IMR-90 (cell line): ENCODE measurements at regions not wholly inside any gene's neighbourhood (a gene's known extent, or its start where the extent isn't known, plus 50 kb on each side); places are given as distances from the start of the nearest gene placed in this dataset.

Source experiments
- ATAC-seq: fragments of 200-7000 bp; cut with Tn5 transposase; 2 replicates; pipeline ENCODE4 v1.9.1; 2020; ENCODE audit warnings: low read depth, mild to moderate bottlenecking, moderate library complexity
- BruUV-seq: library from RNA; stranded (reverse); fragments of 400-500 nt; replicated peaks from 2 replicates; lab custom pipeline; 2021; lab: Mats Ljungman, UMichigan
- CTCF ChIA-PET: fragments of 300-600 bp; formaldehyde crosslinking; extraction: SDS; loops from one replicate; lab custom pipeline; 2021; ENCODE audit warnings: antibody characterized with exemption; lab: Yijun Ruan, JAX
- POLR2A ChIA-PET: fragments of 300-600 bp; sonication (Branson Sonifier 250); formaldehyde crosslinking; loops from one replicate; lab custom pipeline; 2022; ENCODE audit warnings: antibody characterized with exemption; ENCODE audit not compliant: unreplicated experiment; lab: Charles Lee
- DNase-seq: peaks from one replicate; pipeline ENCODE4 v3.0.0; 2013
- H2AFZ ChIP-seq: replicated peaks from 2 replicates; pipeline ENCODE3; 2013; ENCODE audit warnings: low read length, mild to moderate bottlenecking; ENCODE audit not compliant: poor library complexity
- H2AK5ac ChIP-seq: 2 replicates; pipeline ENCODE4 v1.6.1; 2013; ENCODE audit warnings: low read depth, low read length, inconsistent platforms
- H2AK9ac ChIP-seq: replicated peaks from 2 replicates; pipeline ENCODE3; 2013; ENCODE audit warnings: mild to moderate bottlenecking, low read depth, low read length, moderate library complexity; ENCODE audit not compliant: poor library complexity
- H2BK120ac ChIP-seq: 2 replicates; pipeline ENCODE4 v1.6.1; 2013; ENCODE audit warnings: low read depth, low read length, inconsistent platforms
- H2BK15ac ChIP-seq: 3 replicates; pipeline ENCODE4 v1.6.1; 2013; ENCODE audit warnings: low read depth, low read length, inconsistent platforms
- H2BK20ac ChIP-seq: 2 replicates; pipeline ENCODE4 v1.6.1; 2013; ENCODE audit warnings: low read depth, mild to moderate bottlenecking, inconsistent platforms, low read length, moderate library complexity
- H2BK5ac ChIP-seq: 2 replicates; pipeline ENCODE4 v1.6.1; 2013; ENCODE audit warnings: mild to moderate bottlenecking, low read depth, low read length, inconsistent platforms; ENCODE audit not compliant: poor library complexity, severe bottlenecking
- H3K14ac ChIP-seq: replicated peaks from 2 replicates; pipeline ENCODE4 v1.6.1; 2013; ENCODE audit warnings: low read depth, low read length, inconsistent platforms
- H3K18ac ChIP-seq: 2 replicates; pipeline ENCODE4 v1.6.1; 2013; ENCODE audit warnings: low read depth, low read length, control low read depth
- H3K23ac ChIP-seq: 2 replicates; pipeline ENCODE4 v1.6.1; 2013; ENCODE audit warnings: low read depth, low read length, inconsistent platforms
- H3K27ac ChIP-seq: 2 replicates; pipeline ENCODE4 v1.5.1; 2013; ENCODE audit warnings: mild to moderate bottlenecking, control low read depth, low read length; ENCODE audit not compliant: insufficient read depth
- H3K27me3 ChIP-seq: 2 replicates; pipeline ENCODE4 v1.6.1; 2013; ENCODE audit warnings: low read length; ENCODE audit not compliant: control insufficient read depth, insufficient read depth
- H3K36me3 ChIP-seq: 2 replicates; pipeline ENCODE4 v1.6.1; 2013; ENCODE audit warnings: low read length, mixed read lengths; ENCODE audit not compliant: control insufficient read depth, insufficient read depth
- H3K4ac ChIP-seq: 2 replicates; pipeline ENCODE4 v1.6.1; 2013; ENCODE audit warnings: low read depth, low read length, inconsistent platforms
- H3K4me1 ChIP-seq: 2 replicates; pipeline ENCODE4 v1.6.1; 2013; ENCODE audit warnings: low read length, mixed read lengths; ENCODE audit not compliant: control insufficient read depth, insufficient read depth
- H3K4me2 ChIP-seq: 2 replicates; pipeline ENCODE4 v1.6.1; 2013; ENCODE audit warnings: low read depth, mild to moderate bottlenecking, control low read depth, low read length, moderate library complexity
- H3K4me3 ChIP-seq: 2 replicates; pipeline ENCODE4 v1.5.1; 2013; ENCODE audit warnings: low read depth, mild to moderate bottlenecking, control low read depth, low read length, moderate library complexity; ENCODE audit not compliant: insufficient read depth
- H3K56ac ChIP-seq: 2 replicates; pipeline ENCODE4 v1.6.1; 2013; ENCODE audit warnings: low read length, inconsistent platforms; ENCODE audit not compliant: insufficient read depth; ENCODE audit errors: extremely low read depth
- H3K79me1 ChIP-seq, 2 experiments: 2 replicates each; pipeline ENCODE4 v1.6.1; 2013; ENCODE audit warnings: low read length in 2 of 2, inconsistent platforms in 1 of 2, low read depth in 1 of 2
- H3K9ac ChIP-seq: 2 replicates; pipeline ENCODE4 v1.6.1; 2013; ENCODE audit warnings: low read depth, low read length, control low read depth
- H3K9me1 ChIP-seq: 2 replicates; pipeline ENCODE4 v1.6.1; 2013; ENCODE audit warnings: low read length, inconsistent platforms; ENCODE audit not compliant: insufficient read depth
- H3K9me3 ChIP-seq: 2 replicates; pipeline ENCODE4 v1.6.1; 2013; ENCODE audit warnings: low read length; ENCODE audit not compliant: control insufficient read depth, insufficient read depth
- H4K20me1 ChIP-seq: 2 replicates; pipeline ENCODE4 v1.6.1; 2013; ENCODE audit warnings: low read length, inconsistent platforms; ENCODE audit not compliant: insufficient read depth
- H4K5ac ChIP-seq: 2 replicates; pipeline ENCODE4 v1.6.1; 2013; ENCODE audit warnings: mild to moderate bottlenecking, low read depth, low read length, control low read depth
- H4K8ac ChIP-seq, 2 experiments: 2 replicates each; pipeline ENCODE4 v1.6.1; 2013; ENCODE audit warnings: low read depth in 2 of 2, low read length in 2 of 2, control low read depth in 1 of 2, inconsistent platforms in 1 of 2
- H4K91ac ChIP-seq: 2 replicates; pipeline ENCODE4 v1.6.1; 2013; ENCODE audit warnings: low read depth, low read length, inconsistent platforms; ENCODE audit not compliant: insufficient read depth
- BHLHE40 ChIP-seq: fragments of 150-350 bp; IDR thresholded peaks from 2 replicates; pipeline ENCODE4 v1.6.1; 2016; ENCODE audit warnings: mild to moderate bottlenecking, low read depth, low read length
- CEBPB ChIP-seq: IDR thresholded peaks from 2 replicates; pipeline ENCODE4 v1.6.1; 2012; ENCODE audit warnings: low read depth, low read length, improper control_type of control experiment
- CHD1 ChIP-seq: IDR thresholded peaks from 2 replicates; pipeline ENCODE4 v1.6.1; 2012; ENCODE audit warnings: low read depth, low read length, improper control_type of control experiment
- FOS ChIP-seq: fragments of 150-350 bp; IDR thresholded peaks from 2 replicates; pipeline ENCODE4 v1.6.1; 2016; ENCODE audit warnings: low read depth, low read length
- MAFK ChIP-seq: IDR thresholded peaks from 2 replicates; pipeline ENCODE4 v1.6.1; 2012; ENCODE audit warnings: low read depth, low read length, improper control_type of control experiment
- MAZ ChIP-seq: IDR thresholded peaks from 2 replicates; pipeline ENCODE4 v1.6.1; 2012; ENCODE audit warnings: low read depth, mild to moderate bottlenecking, low read length, improper control_type of control experiment, moderate library complexity, borderline replicate concordance
- MXI1 ChIP-seq: IDR thresholded peaks from 2 replicates; pipeline ENCODE4 v1.6.1; 2012; ENCODE audit warnings: low read depth, mild to moderate bottlenecking, low read length, moderate library complexity, borderline replicate concordance
- NFE2L2 ChIP-seq: fragments of 150-350 bp; IDR thresholded peaks from 2 replicates; pipeline ENCODE4 v1.6.1; 2016; ENCODE audit warnings: low read depth, mild to moderate bottlenecking, low read length
- POLR2A ChIP-seq: IDR thresholded peaks from 2 replicates; pipeline ENCODE4 v1.6.1; 2012; ENCODE audit warnings: mild to moderate bottlenecking, low read depth, low read length
- RAD21 ChIP-seq: IDR thresholded peaks from 2 replicates; pipeline ENCODE4 v1.6.1; 2012; ENCODE audit warnings: low read length, improper control_type of control experiment
- RCOR1 ChIP-seq: IDR thresholded peaks from 2 replicates; pipeline ENCODE4 v1.6.1; 2012; ENCODE audit warnings: mild to moderate bottlenecking, low read length, improper control_type of control experiment; ENCODE audit not compliant: insufficient replicate concordance
- RFX5 ChIP-seq: IDR thresholded peaks from 2 replicates; pipeline ENCODE4 v1.8.0; 2012; ENCODE audit warnings: low read depth, mild to moderate bottlenecking, low read length, moderate library complexity
- SMC3 ChIP-seq: fragments of 150-350 bp; IDR thresholded peaks from 2 replicates; pipeline ENCODE4 v1.6.1; 2016; ENCODE audit warnings: low read depth, mild to moderate bottlenecking, antibody characterized with exemption, low read length, moderate library complexity
- WGBS, 2 experiments: methylation state at CpG; one replicate each; pipeline versions ENCODE4 v1.1.5 to v1.1.7; 2013; ENCODE audit warnings: missing lambda C conversion rate in 2 of 2; ENCODE audit not compliant: insufficient read length in 1 of 2; ENCODE audit errors: extremely low coverage in 2 of 2; 5-methylcytosine and 5-hydroxymethylcytosine counted together
- dilution Hi-C: fragments of 300-500 bp; cut with HindIII; formaldehyde crosslinking; loops from one replicate; pipeline ENCODE4 v1.14.3; 2018; ENCODE audit warnings: low sequenced_read_pairs; ENCODE audit not compliant: unreplicated experiment
- in situ Hi-C: fragments of 300-500 bp; cut with MboI; formaldehyde crosslinking; loops from 3 replicates; pipeline ENCODE4 v1.14.3; 2019; ENCODE audit warnings: low sequenced_read_pairs, inconsistent platforms, mixed read lengths
- intact Hi-C: fragments of 100-400 bp; cut with micrococcal nuclease; formaldehyde crosslinking; loops from 2 replicates; pipeline ENCODE4 v1.10.0; 2022
- TF ChIP-seq, protein P1 (sequence below): conservative IDR thresholded peaks from 2 replicates; pipeline ENCODE4 v1.5.1; 2012; ENCODE audit warnings: mild to moderate bottlenecking, low read depth, low read length, improper control_type of control experiment
- TF ChIP-seq, protein P2 (sequence below): fragments of 150-350 bp; IDR thresholded peaks from 2 replicates; pipeline ENCODE4 v1.6.1; 2017; ENCODE audit warnings: mild to moderate bottlenecking, antibody characterized with exemption, low read length, low read depth
- TF ChIP-seq, protein P3 (sequence below): fragments of 150-350 bp; IDR thresholded peaks from 2 replicates; pipeline ENCODE4 v1.6.1; 2016; ENCODE audit warnings: low read depth, mild to moderate bottlenecking, low read length, moderate library complexity, borderline replicate concordance

DNA sequence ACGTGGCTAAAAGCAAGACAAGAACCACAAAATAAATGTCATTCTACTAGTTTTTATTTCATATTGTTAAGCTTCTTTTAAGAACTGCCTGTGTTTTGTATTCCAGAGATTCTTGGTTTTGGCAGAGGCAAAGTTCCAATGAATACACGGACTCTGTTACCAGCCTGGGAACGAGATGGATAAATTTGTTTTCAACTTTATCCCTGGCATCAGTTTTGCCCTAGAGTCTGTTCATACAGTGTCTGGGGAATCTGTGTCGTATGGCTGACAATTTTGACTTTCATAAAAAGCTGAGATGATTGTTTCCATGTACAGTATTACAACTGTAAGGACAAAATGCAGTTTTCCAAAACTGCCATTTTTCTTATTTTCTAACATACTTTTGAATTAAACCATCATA lies 327.6 kb downstream of the TBC1D4 start:
- Histone ChIP-seq H2AK5ac (no peak overlapping the region), H4K20me1 (no peaks in the 10 kb centered on the region), H2AK9ac (no peak overlapping the region), H3K27me3 (no peaks in the 10 kb centered on the region; the same call in 1 of the 2 replicates), H3K56ac (no peak overlapping the region), H3K18ac (no peak overlapping the region), H2BK120ac (no peak overlapping the region), H2BK15ac (no peak overlapping the region), H4K5ac (no peak overlapping the region), H3K9me3 (peaks cover 1% of the 10 kb centered on the region; the same call in 1 of the 2 replicates), H2AFZ (no peak overlapping the region), H2BK20ac (no peak overlapping the region), H3K9ac (no peak overlapping the region), H3K79me1 (no peaks in the 10 kb centered on the region), H3K36me3 (no peaks in the 10 kb centered on the region), H3K27ac (no peak overlapping the region), H3K9me1 (no peaks in the 10 kb centered on the region), H3K4me3 (no peak overlapping the region), H4K8ac (no peak overlapping the region), H4K91ac (no peak overlapping the region), H3K4ac (no peak overlapping the region), H3K4me1 (peaks cover 2% of the 10 kb centered on the region; the same call in 1 of the 2 replicates), H3K14ac (no peak overlapping the region), H3K23ac (no peak overlapping the region), H2BK5ac (no peak overlapping the region), H3K4me2 (no peak overlapping the region)
- ChIA-PET POLR2A (no interaction called here), CTCF (no interaction called here)
- no TSS peak for BruUV-seq
- TF ChIP-seq FOS = no peak
- TF ChIP-seq RAD21 = no peak
- TF ChIP-seq, protein P1, sequence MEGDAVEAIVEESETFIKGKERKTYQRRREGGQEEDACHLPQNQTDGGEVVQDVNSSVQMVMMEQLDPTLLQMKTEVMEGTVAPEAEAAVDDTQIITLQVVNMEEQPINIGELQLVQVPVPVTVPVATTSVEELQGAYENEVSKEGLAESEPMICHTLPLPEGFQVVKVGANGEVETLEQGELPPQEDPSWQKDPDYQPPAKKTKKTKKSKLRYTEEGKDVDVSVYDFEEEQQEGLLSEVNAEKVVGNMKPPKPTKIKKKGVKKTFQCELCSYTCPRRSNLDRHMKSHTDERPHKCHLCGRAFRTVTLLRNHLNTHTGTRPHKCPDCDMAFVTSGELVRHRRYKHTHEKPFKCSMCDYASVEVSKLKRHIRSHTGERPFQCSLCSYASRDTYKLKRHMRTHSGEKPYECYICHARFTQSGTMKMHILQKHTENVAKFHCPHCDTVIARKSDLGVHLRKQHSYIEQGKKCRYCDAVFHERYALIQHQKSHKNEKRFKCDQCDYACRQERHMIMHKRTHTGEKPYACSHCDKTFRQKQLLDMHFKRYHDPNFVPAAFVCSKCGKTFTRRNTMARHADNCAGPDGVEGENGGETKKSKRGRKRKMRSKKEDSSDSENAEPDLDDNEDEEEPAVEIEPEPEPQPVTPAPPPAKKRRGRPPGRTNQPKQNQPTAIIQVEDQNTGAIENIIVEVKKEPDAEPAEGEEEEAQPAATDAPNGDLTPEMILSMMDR = no peak
- TF ChIP-seq, protein P2, sequence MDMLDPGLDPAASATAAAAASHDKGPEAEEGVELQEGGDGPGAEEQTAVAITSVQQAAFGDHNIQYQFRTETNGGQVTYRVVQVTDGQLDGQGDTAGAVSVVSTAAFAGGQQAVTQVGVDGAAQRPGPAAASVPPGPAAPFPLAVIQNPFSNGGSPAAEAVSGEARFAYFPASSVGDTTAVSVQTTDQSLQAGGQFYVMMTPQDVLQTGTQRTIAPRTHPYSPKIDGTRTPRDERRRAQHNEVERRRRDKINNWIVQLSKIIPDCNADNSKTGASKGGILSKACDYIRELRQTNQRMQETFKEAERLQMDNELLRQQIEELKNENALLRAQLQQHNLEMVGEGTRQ = no peak
- TF ChIP-seq CHD1 = no peak
- TF ChIP-seq MXI1 = no peak
- TF ChIP-seq MAFK = no peak
- TF ChIP-seq, protein P3, sequence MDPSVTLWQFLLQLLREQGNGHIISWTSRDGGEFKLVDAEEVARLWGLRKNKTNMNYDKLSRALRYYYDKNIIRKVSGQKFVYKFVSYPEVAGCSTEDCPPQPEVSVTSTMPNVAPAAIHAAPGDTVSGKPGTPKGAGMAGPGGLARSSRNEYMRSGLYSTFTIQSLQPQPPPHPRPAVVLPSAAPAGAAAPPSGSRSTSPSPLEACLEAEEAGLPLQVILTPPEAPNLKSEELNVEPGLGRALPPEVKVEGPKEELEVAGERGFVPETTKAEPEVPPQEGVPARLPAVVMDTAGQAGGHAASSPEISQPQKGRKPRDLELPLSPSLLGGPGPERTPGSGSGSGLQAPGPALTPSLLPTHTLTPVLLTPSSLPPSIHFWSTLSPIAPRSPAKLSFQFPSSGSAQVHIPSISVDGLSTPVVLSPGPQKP = no peak
- no peak for TF ChIP-seq CEBPB
- no peak for TF ChIP-seq BHLHE40
- TF ChIP-seq RCOR1 = no peak
- TF ChIP-seq SMC3 = no peak
- TF ChIP-seq MAZ = no peak
- TF ChIP-seq NFE2L2 = no peak
- TF ChIP-seq RFX5 = no peak
- no peak for TF ChIP-seq POLR2A
- dilution Hi-C loops (no loop called here), intact Hi-C loops (no loop called here), in situ Hi-C loops (no loop called here)
- DNase-seq (no peak), ATAC-seq (no peak)
- 60% methylated on average over 1 of the region's 4 CpGs; no CpG with 5 or more reads in 1 of the 2 experiments for WGBS, 2 experiments
